ENCODE measurements at regions not wholly inside any gene's neighbourhood (a gene's known extent, or its start where the extent isn't known, plus 50 kb on each side); places are given as distances from the start of the nearest gene placed in this dataset.

DNA sequence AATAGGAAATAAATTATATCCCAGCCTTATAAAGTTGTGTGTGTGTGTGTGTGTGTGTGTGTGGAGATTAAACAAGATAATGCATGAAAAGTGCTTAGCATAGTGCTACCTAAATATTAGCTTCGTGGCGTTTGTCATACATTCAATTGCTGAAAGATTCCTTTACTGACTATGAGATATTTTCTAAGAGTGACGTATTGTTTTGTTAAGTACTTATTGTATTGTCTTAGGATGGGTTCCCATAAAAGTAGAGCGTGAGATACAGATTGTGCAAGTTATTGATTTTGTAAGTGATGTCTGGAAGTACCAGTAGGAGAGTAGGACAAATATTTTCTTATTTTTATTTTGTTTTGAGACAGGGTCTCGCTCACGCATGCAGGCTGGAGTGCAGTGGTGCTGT is 730.0 kb downstream of the CDH8 start:
- H3K27me3 ChIP-seq, result no peaks in the 10 kb centered on the region
- DNase-seq (ENCODE audit: low spot score in 2 of 2), result no peak
- no peak overlapping the region for H3K27ac ChIP-seq
- H3K9me3 ChIP-seq, result no peaks in the 10 kb centered on the region
- WGBS, result 85% methylated on average over 6 of the region's 6 CpGs
- no peak for TF ChIP-seq EP300 (IDR thresholded peaks at IDR 0.05)
- TF ChIP-seq, protein P1, sequence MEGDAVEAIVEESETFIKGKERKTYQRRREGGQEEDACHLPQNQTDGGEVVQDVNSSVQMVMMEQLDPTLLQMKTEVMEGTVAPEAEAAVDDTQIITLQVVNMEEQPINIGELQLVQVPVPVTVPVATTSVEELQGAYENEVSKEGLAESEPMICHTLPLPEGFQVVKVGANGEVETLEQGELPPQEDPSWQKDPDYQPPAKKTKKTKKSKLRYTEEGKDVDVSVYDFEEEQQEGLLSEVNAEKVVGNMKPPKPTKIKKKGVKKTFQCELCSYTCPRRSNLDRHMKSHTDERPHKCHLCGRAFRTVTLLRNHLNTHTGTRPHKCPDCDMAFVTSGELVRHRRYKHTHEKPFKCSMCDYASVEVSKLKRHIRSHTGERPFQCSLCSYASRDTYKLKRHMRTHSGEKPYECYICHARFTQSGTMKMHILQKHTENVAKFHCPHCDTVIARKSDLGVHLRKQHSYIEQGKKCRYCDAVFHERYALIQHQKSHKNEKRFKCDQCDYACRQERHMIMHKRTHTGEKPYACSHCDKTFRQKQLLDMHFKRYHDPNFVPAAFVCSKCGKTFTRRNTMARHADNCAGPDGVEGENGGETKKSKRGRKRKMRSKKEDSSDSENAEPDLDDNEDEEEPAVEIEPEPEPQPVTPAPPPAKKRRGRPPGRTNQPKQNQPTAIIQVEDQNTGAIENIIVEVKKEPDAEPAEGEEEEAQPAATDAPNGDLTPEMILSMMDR (IDR thresholded peaks at IDR 0.05), result no peak
- no peak for TF ChIP-seq POLR2AphosphoS5 (IDR thresholded peaks at IDR 0.05)
- no peak for TF ChIP-seq POLR2A (IDR thresholded peaks at IDR 0.05)
- no peaks in the 10 kb centered on the region for H3K36me3 ChIP-seq
- no peak overlapping the region for H3K4me3 ChIP-seq
- H3K4me1 ChIP-seq, result no peaks in the 10 kb centered on the region

DNA sequence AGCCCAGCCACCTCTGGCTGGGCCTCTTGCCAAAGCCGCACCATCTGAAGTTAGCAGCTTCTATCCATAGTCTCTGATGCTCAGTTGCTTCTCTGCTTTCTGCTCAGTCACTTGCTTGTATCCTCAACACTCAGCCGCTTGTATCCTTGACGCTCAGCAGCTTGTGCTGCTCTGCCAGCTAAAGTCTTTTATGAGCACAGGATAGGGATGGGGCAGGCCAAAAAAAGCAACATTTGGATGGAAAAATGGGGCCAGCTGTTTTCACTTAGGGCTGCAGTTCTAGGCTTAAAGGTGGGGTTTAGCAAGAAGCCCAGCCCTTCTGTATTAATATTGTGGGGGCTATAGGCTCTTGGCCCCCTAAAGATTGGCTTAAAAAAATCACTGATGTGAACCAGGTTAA is 739.4 kb downstream of the CDH8 start:
- Histone ChIP-seq H3K9me3 (no peaks in the 10 kb centered on the region), H3K27me3 (no peaks in the 10 kb centered on the region), H3K27ac (no peak overlapping the region), H3K4me1 (no peaks in the 10 kb centered on the region), H3K4me3 (no peak overlapping the region), H3K36me3 (no peaks in the 10 kb centered on the region)
- WGBS, result 55% methylated on average over 3 of the region's 3 CpGs
- TF ChIP-seq EP300 (IDR thresholded peaks at IDR 0.05) (no peak), POLR2AphosphoS5 (IDR thresholded peaks at IDR 0.05) (no peak), POLR2A (IDR thresholded peaks at IDR 0.05) (no peak)
- TF ChIP-seq, protein P1 (IDR thresholded peaks at IDR 0.05), result no peak
- DNase-seq (ENCODE audit: low spot score in 2 of 2), result no peak

DNA sequence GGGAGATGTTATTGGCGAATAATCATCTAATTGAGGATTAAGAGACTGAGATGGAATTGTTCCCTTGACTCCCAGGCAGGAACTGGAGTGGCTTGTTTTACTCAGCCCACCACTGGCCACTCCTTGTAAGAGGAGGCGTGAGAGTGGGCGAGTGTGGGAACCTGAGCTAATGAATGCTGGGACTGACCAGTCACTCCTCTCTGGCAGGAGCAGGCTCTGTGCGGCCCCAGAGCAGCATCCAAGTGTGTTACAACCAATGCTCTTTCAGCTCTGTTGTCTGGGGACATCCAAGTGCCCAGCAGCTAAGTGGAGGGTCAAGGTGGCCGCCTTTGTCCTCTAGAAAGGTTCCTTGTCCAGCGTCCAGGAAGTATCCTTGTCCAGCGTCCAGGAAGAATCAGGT is 739.9 kb downstream of the CDH8 start:
- WGBS, result 84% methylated on average over 7 of the region's 7 CpGs
- no peak overlapping the region for H3K27ac ChIP-seq
- H3K9me3 ChIP-seq, result no peaks in the 10 kb centered on the region
- H3K4me1 ChIP-seq, result no peaks in the 10 kb centered on the region
- no peaks in the 10 kb centered on the region for H3K27me3 ChIP-seq
- no peak overlapping the region for H3K4me3 ChIP-seq
- no peaks in the 10 kb centered on the region for H3K36me3 ChIP-seq
- TF ChIP-seq, protein P1 (IDR thresholded peaks at IDR 0.05), result no peak
- TF ChIP-seq POLR2A (IDR thresholded peaks at IDR 0.05) (no peak), POLR2AphosphoS5 (IDR thresholded peaks at IDR 0.05) (no peak), EP300 (IDR thresholded peaks at IDR 0.05) (no peak)
- no peak for DNase-seq (ENCODE audit: low spot score in 2 of 2)

DNA sequence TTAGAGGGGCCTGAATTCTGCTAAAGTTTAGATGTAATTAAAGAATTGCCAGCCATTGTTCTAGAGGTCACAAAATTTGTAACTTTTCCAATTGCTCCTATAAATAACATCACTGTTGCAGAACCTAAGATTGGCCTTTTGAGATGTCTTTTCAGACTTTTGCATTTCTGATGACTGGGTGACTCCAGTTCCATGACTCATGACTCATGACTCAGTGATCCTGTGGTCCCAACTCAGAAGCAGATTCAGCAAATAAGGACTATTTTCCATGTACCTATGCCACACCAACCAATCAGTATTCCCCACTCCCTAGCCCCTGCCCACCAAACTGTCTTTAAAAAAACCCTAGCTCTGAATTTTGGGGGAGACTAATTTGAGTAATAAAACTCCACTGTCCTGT is 740.9 kb downstream of the CDH8 start:
- Histone ChIP-seq H3K4me1 (no peaks in the 10 kb centered on the region), H3K9me3 (no peaks in the 10 kb centered on the region), H3K27ac (no peak overlapping the region), H3K4me3 (no peak overlapping the region), H3K36me3 (no peaks in the 10 kb centered on the region), H3K27me3 (no peaks in the 10 kb centered on the region)
- DNase-seq (ENCODE audit: low spot score in 2 of 2), result no peak
- TF ChIP-seq EP300 (IDR thresholded peaks at IDR 0.05) (no peak), POLR2A (IDR thresholded peaks at IDR 0.05) (no peak), POLR2AphosphoS5 (IDR thresholded peaks at IDR 0.05) (no peak)
- TF ChIP-seq, protein P1 (IDR thresholded peaks at IDR 0.05), result no peak

DNA sequence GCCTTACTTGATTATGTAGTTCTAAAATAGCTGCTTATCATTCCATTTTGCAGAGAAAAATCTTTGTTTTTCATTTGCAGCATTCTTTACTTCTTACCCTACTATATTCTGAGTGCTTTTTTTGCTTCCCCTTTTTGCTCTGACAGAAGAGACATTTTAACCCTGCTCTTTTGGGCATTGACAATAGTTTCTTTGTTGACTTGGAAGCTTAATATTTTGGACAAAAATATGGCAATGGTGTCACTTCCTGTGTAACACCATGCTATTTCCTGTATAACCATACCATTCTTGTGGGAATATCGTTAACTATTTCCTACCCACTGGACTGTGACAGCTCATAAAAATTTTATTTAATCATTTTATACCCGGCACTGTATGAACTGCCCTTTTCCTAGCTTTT is 747.1 kb downstream of the CDH8 start:
- H3K27ac ChIP-seq, result no peak overlapping the region
- H3K4me1 ChIP-seq, result no peaks in the 10 kb centered on the region
- TF ChIP-seq POLR2A (IDR thresholded peaks at IDR 0.05) (no peak), EP300 (IDR thresholded peaks at IDR 0.05) (no peak), POLR2AphosphoS5 (IDR thresholded peaks at IDR 0.05) (no peak)
- TF ChIP-seq, protein P1 (IDR thresholded peaks at IDR 0.05), result no peak
- no peaks in the 10 kb centered on the region for H3K36me3 ChIP-seq
- DNase-seq (ENCODE audit: low spot score in 2 of 2), result no peak
- no peaks in the 10 kb centered on the region for H3K9me3 ChIP-seq
- 63% methylated on average over 2 of the region's 2 CpGs for WGBS
- no peak overlapping the region for H3K4me3 ChIP-seq
- no peaks in the 10 kb centered on the region for H3K27me3 ChIP-seq
